SK-N-MC (cell line): ENCODE measurements at regions not wholly inside any gene's neighbourhood (a gene's known extent, or its start where the extent isn't known, plus 50 kb on each side); places are given as distances from the start of the nearest gene placed in this dataset.

Experiments
- EZH2 ChIP-seq: fragments of 200-600 bp; sonication (generic); IDR thresholded peaks from one replicate; pipeline ENCODE4 v1.6.1; 2017; ENCODE audit warnings: antibody characterized with exemption
- POLR2AphosphoS5 ChIP-seq: IDR thresholded peaks from 2 replicates; pipeline ENCODE4 v1.6.1; 2012; ENCODE audit warnings: mild to moderate bottlenecking, low read depth, low read length, borderline replicate concordance

DNA sequence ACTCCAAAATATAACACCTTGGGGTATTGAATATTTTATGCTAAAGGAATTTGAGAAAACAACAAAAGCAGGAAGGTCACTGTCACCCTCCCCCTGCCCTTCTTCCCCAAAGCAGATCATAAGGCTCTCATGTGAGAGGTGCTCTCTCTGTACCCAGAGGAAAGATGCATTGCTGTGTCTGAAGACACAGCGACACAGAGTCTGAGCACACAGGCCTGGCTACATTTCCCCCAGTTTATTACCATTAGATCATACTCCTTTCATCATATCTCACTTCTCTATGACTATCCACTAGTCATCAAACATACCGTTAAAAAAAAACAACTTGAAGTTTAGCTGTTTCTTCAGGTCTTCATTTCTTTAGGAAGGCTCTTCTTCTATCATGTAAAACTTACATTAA, 127.1 kb downstream of the PPIAL4G start:
- no peak for TF ChIP-seq POLR2AphosphoS5
- TF ChIP-seq EZH2, result no peak
